ENCODE measurements at regions not wholly inside any gene's neighbourhood (a gene's known extent, or its start where the extent isn't known, plus 50 kb on each side); places are given as distances from the start of the nearest gene placed in this dataset.

- H3K27ac ChIP-seq = no peak overlapping the region
- no peak for TF ChIP-seq CTCF (conservative IDR thresholded peaks at IDR 0.05)
Measured at GRCh38 chr16:80004113-80004512, 403.6 kb upstream of the MAF start.

- no peak overlapping the region for H3K27ac ChIP-seq
- TF ChIP-seq CTCF (conservative IDR thresholded peaks at IDR 0.05) = no peak
Measured at GRCh38 chr16:80002261-80002660, 401.7 kb upstream of the MAF start.

- no peak overlapping the region for H3K27ac ChIP-seq
- no peak for TF ChIP-seq CTCF (conservative IDR thresholded peaks at IDR 0.05)
Measured at GRCh38 chr16:79998143-79998542, 397.6 kb upstream of the MAF start.

- no peak; the same call in 1 of the 2 replicates for TF ChIP-seq CTCF (conservative IDR thresholded peaks at IDR 0.05)
- H3K27ac ChIP-seq = no peak overlapping the region
Measured at GRCh38 chr16:79997257-79997656, 396.7 kb upstream of the MAF start.

- no peak overlapping the region for H3K27ac ChIP-seq
- TF ChIP-seq CTCF (conservative IDR thresholded peaks at IDR 0.05) = no peak
Measured at GRCh38 chr16:79996321-79996720, 395.8 kb upstream of the MAF start.

GRCh38 chr16:79995315-79995714, 394.8 kb upstream of the MAF start:
- no peak for TF ChIP-seq CTCF (conservative IDR thresholded peaks at IDR 0.05)
- H3K27ac ChIP-seq = no peak overlapping the region

GRCh38 chr16:79994418-79994817, 393.9 kb upstream of the MAF start:
- TF ChIP-seq CTCF (conservative IDR thresholded peaks at IDR 0.05) = no peak
- no peak overlapping the region for H3K27ac ChIP-seq
